ENCODE measurements at regions not wholly inside any gene's neighbourhood (a gene's known extent, or its start where the extent isn't known, plus 50 kb on each side); places are given as distances from the start of the nearest gene placed in this dataset.

DNA sequence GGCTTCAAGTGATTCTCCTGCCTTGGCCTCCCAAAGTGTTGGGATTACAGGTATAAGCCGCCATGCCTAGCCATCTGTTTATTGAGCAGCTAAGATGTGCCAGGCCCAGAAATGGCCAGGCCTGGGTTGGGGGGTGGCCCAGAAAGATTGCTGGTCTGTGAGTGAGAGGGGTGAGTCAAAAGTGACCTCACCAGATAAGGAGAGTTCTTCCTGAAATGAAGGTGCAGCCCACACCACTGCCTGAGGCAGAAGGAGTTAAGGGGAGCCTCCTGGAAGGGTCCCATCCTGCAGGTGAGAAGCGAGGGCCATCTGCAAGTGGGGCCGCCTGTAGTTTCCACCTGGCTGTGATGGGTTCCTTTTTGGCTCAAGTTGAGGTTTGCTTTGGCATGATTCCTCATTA is 96.9 kb upstream of the KLF4 start (continued):
- TF ChIP-seq, protein P1, sequence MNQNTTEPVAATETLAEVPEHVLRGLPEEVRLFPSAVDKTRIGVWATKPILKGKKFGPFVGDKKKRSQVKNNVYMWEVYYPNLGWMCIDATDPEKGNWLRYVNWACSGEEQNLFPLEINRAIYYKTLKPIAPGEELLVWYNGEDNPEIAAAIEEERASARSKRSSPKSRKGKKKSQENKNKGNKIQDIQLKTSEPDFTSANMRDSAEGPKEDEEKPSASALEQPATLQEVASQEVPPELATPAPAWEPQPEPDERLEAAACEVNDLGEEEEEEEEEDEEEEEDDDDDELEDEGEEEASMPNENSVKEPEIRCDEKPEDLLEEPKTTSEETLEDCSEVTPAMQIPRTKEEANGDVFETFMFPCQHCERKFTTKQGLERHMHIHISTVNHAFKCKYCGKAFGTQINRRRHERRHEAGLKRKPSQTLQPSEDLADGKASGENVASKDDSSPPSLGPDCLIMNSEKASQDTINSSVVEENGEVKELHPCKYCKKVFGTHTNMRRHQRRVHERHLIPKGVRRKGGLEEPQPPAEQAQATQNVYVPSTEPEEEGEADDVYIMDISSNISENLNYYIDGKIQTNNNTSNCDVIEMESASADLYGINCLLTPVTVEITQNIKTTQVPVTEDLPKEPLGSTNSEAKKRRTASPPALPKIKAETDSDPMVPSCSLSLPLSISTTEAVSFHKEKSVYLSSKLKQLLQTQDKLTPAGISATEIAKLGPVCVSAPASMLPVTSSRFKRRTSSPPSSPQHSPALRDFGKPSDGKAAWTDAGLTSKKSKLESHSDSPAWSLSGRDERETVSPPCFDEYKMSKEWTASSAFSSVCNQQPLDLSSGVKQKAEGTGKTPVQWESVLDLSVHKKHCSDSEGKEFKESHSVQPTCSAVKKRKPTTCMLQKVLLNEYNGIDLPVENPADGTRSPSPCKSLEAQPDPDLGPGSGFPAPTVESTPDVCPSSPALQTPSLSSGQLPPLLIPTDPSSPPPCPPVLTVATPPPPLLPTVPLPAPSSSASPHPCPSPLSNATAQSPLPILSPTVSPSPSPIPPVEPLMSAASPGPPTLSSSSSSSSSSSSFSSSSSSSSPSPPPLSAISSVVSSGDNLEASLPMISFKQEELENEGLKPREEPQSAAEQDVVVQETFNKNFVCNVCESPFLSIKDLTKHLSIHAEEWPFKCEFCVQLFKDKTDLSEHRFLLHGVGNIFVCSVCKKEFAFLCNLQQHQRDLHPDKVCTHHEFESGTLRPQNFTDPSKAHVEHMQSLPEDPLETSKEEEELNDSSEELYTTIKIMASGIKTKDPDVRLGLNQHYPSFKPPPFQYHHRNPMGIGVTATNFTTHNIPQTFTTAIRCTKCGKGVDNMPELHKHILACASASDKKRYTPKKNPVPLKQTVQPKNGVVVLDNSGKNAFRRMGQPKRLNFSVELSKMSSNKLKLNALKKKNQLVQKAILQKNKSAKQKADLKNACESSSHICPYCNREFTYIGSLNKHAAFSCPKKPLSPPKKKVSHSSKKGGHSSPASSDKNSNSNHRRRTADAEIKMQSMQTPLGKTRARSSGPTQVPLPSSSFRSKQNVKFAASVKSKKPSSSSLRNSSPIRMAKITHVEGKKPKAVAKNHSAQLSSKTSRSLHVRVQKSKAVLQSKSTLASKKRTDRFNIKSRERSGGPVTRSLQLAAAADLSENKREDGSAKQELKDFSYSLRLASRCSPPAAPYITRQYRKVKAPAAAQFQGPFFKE (tag by site-specific recombination; IDR thresholded peaks at IDR 0.05; ENCODE audit: borderline replicate concordance), result no peak

- H3K4me3 ChIP-seq (ENCODE audit: low read depth, low read length), result no peak overlapping the region
- no peaks in the 10 kb centered on the region for H3K4me1 ChIP-seq (ENCODE audit: control insufficient read depth, insufficient read depth, low read length)
- no peaks in the 10 kb centered on the region; a peak in 1 of 3 replicates for H3K36me3 ChIP-seq (ENCODE audit: control insufficient read depth in 2 of 2, insufficient read depth in 1 of 2, low read length in 2 of 2)
- ChIA-PET POLR2A (no interaction called here), CTCF (interaction anchor here (0.6 to 1.0 kb wide), 2 partner anchors 10 to 48 kb away, joined by 3 to 4 read pairs; no protein-coding TSS in a partner anchor)
- TF ChIP-seq ZNF785 (tag by site-specific recombination; IDR thresholded peaks at IDR 0.05) (no peak), ZNF549 (tag by site-specific recombination; IDR thresholded peaks at IDR 0.05) (no peak), BCL11B (tag by site-specific recombination; IDR thresholded peaks at IDR 0.05; ENCODE audit: low read depth) (no peak), ZNF214 (tag by site-specific recombination; IDR thresholded peaks at IDR 0.05; ENCODE audit: borderline replicate concordance) (no peak), HOXD13 (CRISPR knock-in tag; IDR thresholded peaks at IDR 0.05; ENCODE audit: borderline replicate concordance) (no peak), ZNF140 (tag by site-specific recombination; IDR thresholded peaks at IDR 0.05) (no peak), GLI4 (tag by site-specific recombination; IDR thresholded peaks at IDR 0.05) (no peak), HOXA7 (CRISPR knock-in tag; IDR thresholded peaks at IDR 0.05; ENCODE audit: borderline replicate concordance) (no peak), ZNF48 (tag by site-specific recombination; IDR thresholded peaks at IDR 0.05) (no peak), ZNF585B (tag by site-specific recombination; IDR thresholded peaks at IDR 0.05) (no peak), ZEB2 (tag by site-specific recombination; IDR thresholded peaks at IDR 0.05) (no peak), PRDM10 (tag by site-specific recombination; IDR thresholded peaks at IDR 0.05) (no peak), ZNF16 (tag by site-specific recombination; IDR thresholded peaks at IDR 0.05; ENCODE audit: low read depth) (no peak), ZNF626 (tag by site-specific recombination; IDR thresholded peaks at IDR 0.05) (no peak)
- no peaks in the 10 kb centered on the region for H3K9me3 ChIP-seq (ENCODE audit: control insufficient read depth, insufficient read depth, low read depth, low read length)
- no peak overlapping the region for H3K27ac ChIP-seq (ENCODE audit: extremely low read depth, low read depth, low read length)
Measured at GRCh38 chr9:107585465-107585864, 95.9 kb upstream of the KLF4 start.

- POLR2A ChIA-PET, result no interaction called here
- Histone ChIP-seq H3K4me1 (ENCODE audit: control insufficient read depth, insufficient read depth, low read length) (no peaks in the 10 kb centered on the region), H3K27ac (ENCODE audit: extremely low read depth, low read depth, low read length) (no peak overlapping the region), H3K4me3 (ENCODE audit: low read depth, low read length) (no peak overlapping the region), H3K9me3 (ENCODE audit: control insufficient read depth, insufficient read depth, low read depth, low read length) (no peaks in the 10 kb centered on the region), H3K36me3 (ENCODE audit: control insufficient read depth in 2 of 2, insufficient read depth in 1 of 2, low read length in 2 of 2) (no peaks in the 10 kb centered on the region; a peak in 1 of 3 replicates)
- TF ChIP-seq, protein P2, sequence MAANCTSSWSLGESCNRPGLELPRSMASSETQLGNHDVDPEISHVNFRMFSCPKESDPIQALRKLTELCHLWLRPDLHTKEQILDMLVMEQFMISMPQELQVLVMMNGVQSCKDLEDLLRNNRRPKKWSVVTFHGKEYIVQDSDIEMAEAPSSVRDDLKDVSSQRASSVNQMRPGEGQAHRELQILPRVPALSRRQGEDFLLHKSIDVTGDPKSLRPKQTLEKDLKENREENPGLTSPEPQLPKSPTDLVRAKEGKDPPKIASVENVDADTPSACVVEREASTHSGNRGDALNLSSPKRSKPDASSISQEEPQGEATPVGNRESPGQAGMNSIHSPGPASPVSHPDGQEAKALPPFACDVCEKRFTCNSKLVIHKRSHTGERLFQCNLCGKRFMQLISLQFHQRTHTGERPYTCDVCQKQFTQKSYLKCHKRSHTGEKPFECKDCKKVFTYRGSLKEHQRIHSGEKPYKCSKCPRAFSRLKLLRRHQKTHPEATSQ (tag by site-specific recombination; IDR thresholded peaks at IDR 0.05), result no peak
- TF ChIP-seq ZNF76 (tag by site-specific recombination; IDR thresholded peaks at IDR 0.05; ENCODE audit: borderline replicate concordance, low read depth), result no peak
- TF ChIP-seq ZNF148 (tag by site-specific recombination; IDR thresholded peaks at IDR 0.05; ENCODE audit: borderline replicate concordance), result no peak
- TF ChIP-seq ZNF660 (tag by site-specific recombination; IDR thresholded peaks at IDR 0.05), result no peak
- TF ChIP-seq ZNF48 (tag by site-specific recombination; IDR thresholded peaks at IDR 0.05), result no peak
- no peak for TF ChIP-seq ZNF677 (tag by site-specific recombination; IDR thresholded peaks at IDR 0.05)
- CTCF ChIA-PET, result interaction anchor here (1.0 kb wide), 1 partner anchor 9 kb away, joined by 4 read pairs; no protein-coding TSS in a partner anchor
Measured at GRCh38 chr9:107584944-107585343, 95.4 kb upstream of the KLF4 start.
